Subcutaneous abdominal adipose tissue (tissue), 5 donors: ENCODE measurements at regions not wholly inside any gene's neighbourhood (a gene's known extent, or its start where the extent isn't known, plus 50 kb on each side); places are given as distances from the start of the nearest gene placed in this dataset.

Source experiments
- H3K27ac ChIP-seq: one replicate; pipeline ENCODE4 v1.7.0; 2013; ENCODE audit warnings: low read depth, mild to moderate bottlenecking, inconsistent platforms, low read length, moderate library complexity
- H3K27me3 ChIP-seq, 5 donors: one replicate each; pipeline ENCODE4 v1.7.0; 2013; ENCODE audit warnings: low read length in 5 of 5, inconsistent platforms in 1 of 5; ENCODE audit not compliant: control insufficient read depth in 5 of 5, insufficient read depth in 4 of 5
- H3K36me3 ChIP-seq, 5 donors: one replicate each; pipeline ENCODE4 v1.7.0; 2013; ENCODE audit warnings: low read length in 5 of 5; ENCODE audit not compliant: control insufficient read depth in 5 of 5, insufficient read depth in 5 of 5
- H3K4me1 ChIP-seq, 5 donors: one replicate each; pipeline ENCODE4 v1.7.0; 2013; ENCODE audit warnings: low read length in 5 of 5, mild to moderate bottlenecking in 3 of 5, moderate library complexity in 1 of 5; ENCODE audit not compliant: control insufficient read depth in 5 of 5, insufficient read depth in 5 of 5
- H3K4me3 ChIP-seq, 5 donors: one replicate each; pipeline ENCODE4 v1.7.0; 2013; ENCODE audit warnings: low read length in 5 of 5, low read depth in 1 of 5
- H3K9ac ChIP-seq, 5 donors: one replicate each; pipeline ENCODE4 v1.7.0; 2013; ENCODE audit warnings: low read length in 5 of 5, mild to moderate bottlenecking in 4 of 5, moderate library complexity in 3 of 5
- H3K9me3 ChIP-seq, 5 donors: one replicate each; pipeline ENCODE4 v1.7.0; 2013; ENCODE audit warnings: low read length in 5 of 5; ENCODE audit not compliant: control insufficient read depth in 5 of 5
- donor health status: healthy.
- donor health status: healthy.
- donor health status: healthy.
- donor health status: healthy.
- donor health status: healthy.

- H3K36me3 ChIP-seq = no peaks in the 10 kb centered on the region
- no peak overlapping the region for H3K9ac ChIP-seq
- H3K4me3 ChIP-seq = no peak overlapping the region
- no peaks in the 10 kb centered on the region for H3K4me1 ChIP-seq
- H3K9me3 ChIP-seq = peaks cover 0 to 5% (median 0%) of the 10 kb centered on the region in 5 donors
- H3K27ac ChIP-seq = no peak overlapping the region
- no peaks in the 10 kb centered on the region for H3K27me3 ChIP-seq
Measured at GRCh38 chr10:130642926-130643325, 506.7 kb downstream of the GLRX3 start.

GRCh38 chr10:130647341-130647740 lies 511.1 kb downstream of the GLRX3 start:
- Histone ChIP-seq H3K27me3 (peaks cover 0 to 4% (median 0%) of the 10 kb centered on the region in 5 donors), H3K4me3 (no peak overlapping the region), H3K4me1 (no peaks in the 10 kb centered on the region), H3K36me3 (no peaks in the 10 kb centered on the region), H3K9me3 (peaks cover 0 to 5% (median 0%) of the 10 kb centered on the region in 5 donors), H3K9ac (no peak overlapping the region), H3K27ac (no peak overlapping the region)

- H3K27me3 ChIP-seq = peaks cover 0 to 4% (median 0%) of the 10 kb centered on the region in 5 donors
- H3K4me3 ChIP-seq = no peak overlapping the region
- peaks cover 0 to 5% (median 0%) of the 10 kb centered on the region in 5 donors for H3K9me3 ChIP-seq
- H3K4me1 ChIP-seq = no peaks in the 10 kb centered on the region
- no peaks in the 10 kb centered on the region for H3K36me3 ChIP-seq
- no peak overlapping the region for H3K9ac ChIP-seq
- no peak overlapping the region for H3K27ac ChIP-seq
Measured at GRCh38 chr10:130648807-130649206, 512.6 kb downstream of the GLRX3 start.

GRCh38 chr10:130652544-130652943 lies 516.4 kb downstream of the GLRX3 start:
- H3K36me3 ChIP-seq = no peaks in the 10 kb centered on the region
- H3K27me3 ChIP-seq = peaks cover 0 to 6% (median 4%) of the 10 kb centered on the region in 5 donors
- H3K9ac ChIP-seq = no peak overlapping the region
- H3K4me3 ChIP-seq = no peak overlapping the region
- H3K4me1 ChIP-seq = no peaks in the 10 kb centered on the region
- H3K27ac ChIP-seq = no peak overlapping the region
- no peaks in the 10 kb centered on the region for H3K9me3 ChIP-seq

GRCh38 chr10:130652964-130653578 lies 516.9 kb downstream of the GLRX3 start:
- Histone ChIP-seq H3K9ac (no peak overlapping the region), H3K36me3 (no peaks in the 10 kb centered on the region), H3K4me1 (no peaks in the 10 kb centered on the region)

GRCh38 chr10:130654726-130655125 lies 518.5 kb downstream of the GLRX3 start:
- no peaks in the 10 kb centered on the region for H3K9me3 ChIP-seq
- no peak overlapping the region for H3K9ac ChIP-seq
- H3K4me1 ChIP-seq = no peaks in the 10 kb centered on the region
- H3K4me3 ChIP-seq = no peak overlapping the region
- H3K36me3 ChIP-seq = no peaks in the 10 kb centered on the region
- H3K27me3 ChIP-seq = peaks cover 0 to 5% (median 2%) of the 10 kb centered on the region in 5 donors
- no peak overlapping the region for H3K27ac ChIP-seq

More at GRCh38 chr10:130652964-130653578, 516.9 kb downstream of the GLRX3 start:
- no peaks in the 10 kb centered on the region for H3K9me3 ChIP-seq
- no peak overlapping the region for H3K27ac ChIP-seq
- peaks cover 0 to 6% (median 4%) of the 10 kb centered on the region in 5 donors for H3K27me3 ChIP-seq
- H3K4me3 ChIP-seq = no peak overlapping the region

- no peaks in the 10 kb centered on the region for H3K9me3 ChIP-seq
- no peak overlapping the region for H3K9ac ChIP-seq
- no peak overlapping the region for H3K27ac ChIP-seq
- H3K4me3 ChIP-seq = no peak overlapping the region
- no peaks in the 10 kb centered on the region for H3K36me3 ChIP-seq
- H3K4me1 ChIP-seq = no peaks in the 10 kb centered on the region
- H3K27me3 ChIP-seq = peaks cover 0 to 5% (median 2%) of the 10 kb centered on the region in 5 donors
Measured at GRCh38 chr10:130655313-130656186, 519.4 kb downstream of the GLRX3 start.

GRCh38 chr10:130656187-130656575 lies 520.0 kb downstream of the GLRX3 start:
- H3K27ac ChIP-seq = no peak overlapping the region
- H3K9me3 ChIP-seq = no peaks in the 10 kb centered on the region
- no peak overlapping the region for H3K4me3 ChIP-seq
- no peaks in the 10 kb centered on the region for H3K36me3 ChIP-seq
- H3K27me3 ChIP-seq = peaks cover 0 to 5% (median 2%) of the 10 kb centered on the region in 5 donors
- no peak overlapping the region for H3K9ac ChIP-seq
- no peaks in the 10 kb centered on the region for H3K4me1 ChIP-seq

GRCh38 chr10:130656582-130657133 lies 520.5 kb downstream of the GLRX3 start:
- H3K4me1 ChIP-seq = peaks cover 0 to 5% (median 0%) of the 10 kb centered on the region in 5 donors
- no peaks in the 10 kb centered on the region for H3K9me3 ChIP-seq
- no peaks in the 10 kb centered on the region for H3K36me3 ChIP-seq
- H3K9ac ChIP-seq = no peak overlapping the region
- H3K27ac ChIP-seq = no peak overlapping the region
- H3K27me3 ChIP-seq = peaks cover 0 to 5% (median 2%) of the 10 kb centered on the region in 5 donors
- no peak overlapping the region for H3K4me3 ChIP-seq
